ENCODE measurements at regions not wholly inside any gene's neighbourhood (a gene's known extent, or its start where the extent isn't known, plus 50 kb on each side); places are given as distances from the start of the nearest gene placed in this dataset.

- H3K27me3 ChIP-seq: no peaks in the 10 kb centered on the region
- DNase-seq: no peak
- TF ChIP-seq CTCF (IDR thresholded peaks at IDR 0.05): no peak
- no peak for TF ChIP-seq POLR2A (IDR thresholded peaks at IDR 0.05)
- H3K27ac ChIP-seq: no peak overlapping the region
- no peaks in the 10 kb centered on the region for H3K9me3 ChIP-seq
- H3K4me1 ChIP-seq: no peaks in the 10 kb centered on the region
- H3K36me3 ChIP-seq: no peaks in the 10 kb centered on the region
- no peak overlapping the region for H3K4me3 ChIP-seq
Observed at GRCh38 chr12:98238515-98239130, 276.8 kb upstream of the TMPO start.

GRCh38 chr12:98243190-98243589, 272.2 kb upstream of the TMPO start:
- no peak overlapping the region for H3K4me3 ChIP-seq
- TF ChIP-seq CTCF (IDR thresholded peaks at IDR 0.05) (no peak), POLR2A (IDR thresholded peaks at IDR 0.05) (no peak)
- no peak for DNase-seq
- H3K27me3 ChIP-seq: no peaks in the 10 kb centered on the region
- H3K4me1 ChIP-seq: no peaks in the 10 kb centered on the region
- no peaks in the 10 kb centered on the region for H3K36me3 ChIP-seq
- no peak overlapping the region for H3K27ac ChIP-seq
- no peaks in the 10 kb centered on the region for H3K9me3 ChIP-seq

GRCh38 chr12:98244136-98244535, 271.3 kb upstream of the TMPO start:
- TF ChIP-seq CTCF (IDR thresholded peaks at IDR 0.05) (no peak), POLR2A (IDR thresholded peaks at IDR 0.05) (no peak)
- Histone ChIP-seq H3K27ac (no peak overlapping the region), H3K27me3 (no peaks in the 10 kb centered on the region), H3K9me3 (no peaks in the 10 kb centered on the region), H3K4me1 (no peaks in the 10 kb centered on the region), H3K4me3 (no peak overlapping the region), H3K36me3 (no peaks in the 10 kb centered on the region)
- no peak for DNase-seq

GRCh38 chr12:98253207-98254037, 262.0 kb upstream of the TMPO start:
- DNase-seq: no peak
- H3K9me3 ChIP-seq: no peaks in the 10 kb centered on the region
- TF ChIP-seq POLR2A (IDR thresholded peaks at IDR 0.05): no peak
- no peak for TF ChIP-seq CTCF (IDR thresholded peaks at IDR 0.05)
- H3K27ac ChIP-seq: no peak overlapping the region
- no peaks in the 10 kb centered on the region for H3K36me3 ChIP-seq
- no peaks in the 10 kb centered on the region for H3K4me1 ChIP-seq
- H3K27me3 ChIP-seq: no peaks in the 10 kb centered on the region
- no peak overlapping the region for H3K4me3 ChIP-seq

GRCh38 chr12:98256830-98257229, 258.6 kb upstream of the TMPO start:
- Histone ChIP-seq H3K9me3 (no peaks in the 10 kb centered on the region), H3K27ac (no peak overlapping the region), H3K36me3 (no peaks in the 10 kb centered on the region), H3K4me3 (no peak overlapping the region), H3K4me1 (no peaks in the 10 kb centered on the region), H3K27me3 (no peaks in the 10 kb centered on the region)
- TF ChIP-seq CTCF (IDR thresholded peaks at IDR 0.05): no peak
- TF ChIP-seq POLR2A (IDR thresholded peaks at IDR 0.05): no peak
- no peak for DNase-seq

Measured in Peyer's patch (tissue), 4 donors.